Uterus (tissue), 3 donors: ENCODE measurements at regions not wholly inside any gene's neighbourhood (a gene's known extent, or its start where the extent isn't known, plus 50 kb on each side); places are given as distances from the start of the nearest gene placed in this dataset.

ENCODE experiments used
- DNase-seq, 2 donors: peaks; one replicate each; pipeline ENCODE4 v3.0.0-alpha.2; 2019 to 2020
- H3K27ac ChIP-seq, 2 donors: fragments of 200-600 bp; sonication (generic); 1 replicate in 1 of 2; 2 replicates in 1 of 2; pipeline ENCODE4 v1.5.1; 2016 to 2018
- H3K27me3 ChIP-seq, 2 donors: fragments of 200-600 bp; sonication (generic); one replicate each; pipeline ENCODE4 v1.5.1; 2018 to 2019; ENCODE audit warnings: control low read depth in 1 of 2
- H3K36me3 ChIP-seq, 2 donors: fragments of 200-600 bp; sonication (generic); one replicate each; pipeline ENCODE4 v1.5.1; 2019; ENCODE audit warnings: control low read depth in 1 of 2
- H3K4me1 ChIP-seq, 2 donors: fragments of 200-600 bp; sonication (generic); one replicate each; pipeline ENCODE4 v1.5.1; 2018 to 2019; ENCODE audit warnings: control low read depth in 1 of 2
- H3K4me3 ChIP-seq, 2 donors: fragments of 200-600 bp; sonication (generic); 1 replicate in 1 of 2; 2 replicates in 1 of 2; pipeline ENCODE4 v1.5.1; 2018 to 2019; ENCODE audit warnings: mild to moderate bottlenecking in 1 of 2
- H3K9me3 ChIP-seq, 2 donors: fragments of 200-600 bp; sonication (generic); one replicate each; pipeline ENCODE4 v1.5.1; 2019; ENCODE audit warnings: control low read depth in 1 of 2
- CTCF ChIP-seq, 4 experiments: fragments of 200-600 bp in 2 of 4; fragments of 450-650 bp in 2 of 4; sonication (generic) in 2 of 4; IDR thresholded peaks; one replicate each; pipeline ENCODE4 v1.5.1; 2016 to 2019; ENCODE audit warnings: antibody characterized with exemption in 4 of 4, mild to moderate bottlenecking in 2 of 4, moderate library complexity in 1 of 4
- POLR2A ChIP-seq, 2 donors: fragments of 450-650 bp; IDR thresholded peaks; one replicate each; pipeline ENCODE4 v1.6.1; 2016; ENCODE audit warnings: antibody characterized with exemption in 2 of 2, mild to moderate bottlenecking in 1 of 2, moderate library complexity in 1 of 2
- intact Hi-C: fragments of 100-400 bp; cut with DNase I; formaldehyde crosslinking; loops from one replicate; pipeline ENCODE4 v1.15.1; 2023; ENCODE audit warnings: low total_unique reads
- donor health status: DM: yes; HTN: yes; CAD: no.

DNA sequence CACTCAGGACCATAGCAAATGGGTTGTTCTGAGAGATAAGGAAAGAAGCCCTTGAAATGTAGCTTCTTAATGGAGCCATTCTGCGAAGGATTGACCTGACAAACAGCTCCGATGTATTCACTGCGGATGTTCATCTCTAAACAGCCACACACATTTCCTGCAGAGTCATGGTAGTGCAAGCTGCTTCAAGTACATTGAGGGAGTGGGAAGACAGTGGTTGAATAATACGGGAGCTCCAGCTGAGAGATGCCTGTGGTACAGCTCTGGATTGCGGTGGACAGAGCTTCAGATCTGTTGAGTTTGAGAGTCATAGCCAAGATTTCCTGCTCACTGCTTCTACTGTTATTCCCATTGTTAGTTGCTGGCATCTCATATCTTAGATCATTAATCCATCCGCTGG, 86.6 kb downstream of the ZBTB18 start:
- no peak overlapping the region for H3K27ac ChIP-seq
- no peak for DNase-seq
- intact Hi-C loops, result no loop called here
- no peak for TF ChIP-seq CTCF (IDR thresholded peaks at IDR 0.05)
- no peak for TF ChIP-seq POLR2A (IDR thresholded peaks at IDR 0.05)
- no peak overlapping the region for H3K4me3 ChIP-seq
- no peaks in the 10 kb centered on the region for H3K27me3 ChIP-seq
- no peaks in the 10 kb centered on the region for H3K9me3 ChIP-seq
- H3K4me1 ChIP-seq, result no peaks in the 10 kb centered on the region
- no peaks in the 10 kb centered on the region for H3K36me3 ChIP-seq

GRCh38 chr1:244138399-244138798, 87.3 kb downstream of the ZBTB18 start:
- H3K27me3 ChIP-seq, result no peaks in the 10 kb centered on the region
- no peak overlapping the region for H3K27ac ChIP-seq
- H3K4me1 ChIP-seq, result no peaks in the 10 kb centered on the region
- no peaks in the 10 kb centered on the region for H3K36me3 ChIP-seq
- no peak overlapping the region for H3K4me3 ChIP-seq
- H3K9me3 ChIP-seq, result no peaks in the 10 kb centered on the region
- DNase-seq, result no peak
- intact Hi-C loops, result no loop called here
- TF ChIP-seq CTCF (IDR thresholded peaks at IDR 0.05), result no peak
- TF ChIP-seq POLR2A (IDR thresholded peaks at IDR 0.05), result no peak

DNA sequence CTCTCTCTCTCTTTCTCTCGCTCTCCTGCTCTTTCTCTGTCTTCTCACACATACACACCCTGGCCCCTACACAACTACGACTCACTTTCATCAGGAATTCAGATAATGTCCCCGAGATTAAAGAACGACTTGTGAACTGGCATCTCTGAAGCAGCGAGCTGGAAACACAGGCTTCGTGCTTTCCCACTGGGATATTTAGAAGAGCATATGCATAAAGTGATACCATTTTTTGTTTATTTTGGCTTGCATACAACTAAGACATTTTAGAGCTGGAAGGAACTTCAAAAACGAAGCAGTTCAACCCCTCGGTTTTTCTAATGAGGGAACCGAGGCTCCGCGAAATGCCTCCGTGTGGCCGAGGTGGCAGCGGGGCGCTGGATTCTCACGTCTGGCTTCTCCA, 88.6 kb downstream of the ZBTB18 start:
- Histone ChIP-seq H3K9me3 (no peaks in the 10 kb centered on the region), H3K27ac (no peak overlapping the region), H3K4me1 (no peaks in the 10 kb centered on the region), H3K27me3 (no peaks in the 10 kb centered on the region), H3K4me3 (no peak overlapping the region), H3K36me3 (no peaks in the 10 kb centered on the region)
- TF ChIP-seq CTCF (IDR thresholded peaks at IDR 0.05), result no peak
- DNase-seq, result no peak
- intact Hi-C loops, result no loop called here

DNA sequence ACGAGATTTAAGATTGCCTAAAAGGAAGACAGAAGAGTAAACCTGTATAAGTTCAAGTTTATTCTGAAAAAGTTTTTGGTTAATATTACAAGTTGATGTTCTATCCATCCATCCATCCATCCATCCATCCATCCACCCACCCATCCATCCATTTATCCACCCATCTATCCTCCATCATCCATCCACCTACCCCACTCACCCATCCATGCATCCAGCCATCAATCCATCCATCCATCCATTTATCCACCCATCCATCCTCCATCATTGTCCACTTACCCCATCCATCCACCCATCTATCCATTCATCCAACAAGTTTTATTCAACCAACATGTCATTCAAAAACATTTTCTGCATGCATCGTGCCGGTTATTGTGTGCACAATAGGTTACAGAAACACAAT, 89.3 kb downstream of the ZBTB18 start:
- intact Hi-C loops, result no loop called here
- DNase-seq, result no peak
- TF ChIP-seq POLR2A (IDR thresholded peaks at IDR 0.05) (no peak), CTCF (IDR thresholded peaks at IDR 0.05) (no peak)
- H3K9me3 ChIP-seq, result no peaks in the 10 kb centered on the region
- no peaks in the 10 kb centered on the region for H3K4me1 ChIP-seq
- H3K36me3 ChIP-seq, result no peaks in the 10 kb centered on the region
- no peak overlapping the region for H3K27ac ChIP-seq
- H3K4me3 ChIP-seq, result no peak overlapping the region
- H3K27me3 ChIP-seq, result no peaks in the 10 kb centered on the region

DNA sequence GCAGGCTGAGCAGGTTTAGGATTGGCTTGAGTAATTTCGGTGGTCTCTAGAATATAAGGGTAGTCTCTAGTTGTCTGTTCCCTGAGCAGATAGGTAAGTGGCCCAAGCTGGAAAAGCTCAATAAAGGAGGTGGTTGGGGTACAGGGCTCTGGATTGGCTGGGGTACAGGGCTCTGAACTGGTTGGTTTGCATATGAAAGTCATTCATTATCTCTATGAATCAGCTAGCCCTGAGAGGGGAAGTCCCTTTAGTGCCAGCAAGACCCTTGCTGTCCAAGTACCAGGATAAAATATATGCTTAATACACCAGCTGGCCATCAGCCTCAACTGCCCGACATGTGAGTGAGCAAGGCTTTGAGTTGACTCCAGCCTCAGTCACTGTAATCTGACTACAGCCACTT, 93.0 kb downstream of the ZBTB18 start:
- H3K9me3 ChIP-seq, result no peaks in the 10 kb centered on the region
- intact Hi-C loops, result no loop called here
- no peak overlapping the region for H3K27ac ChIP-seq
- H3K27me3 ChIP-seq, result no peaks in the 10 kb centered on the region
- H3K36me3 ChIP-seq, result no peaks in the 10 kb centered on the region
- no peak overlapping the region for H3K4me3 ChIP-seq
- TF ChIP-seq CTCF (IDR thresholded peaks at IDR 0.05) (no peak), POLR2A (IDR thresholded peaks at IDR 0.05) (no peak)
- no peaks in the 10 kb centered on the region for H3K4me1 ChIP-seq
- no peak for DNase-seq
